OCI-LY7 (cell line): ENCODE measurements at regions not wholly inside any gene's neighbourhood (a gene's known extent, or its start where the extent isn't known, plus 50 kb on each side); places are given as distances from the start of the nearest gene placed in this dataset.

Experiments
- EZH2phosphoT487 ChIP-seq: fragments of 200-600 bp; sonication (generic); IDR thresholded peaks from 2 replicates; pipeline ENCODE4 v1.6.1; 2018; ENCODE audit warnings: low read depth, borderline replicate concordance, mild to moderate bottlenecking, mixed run types, antibody characterized with exemption, low read length, moderate library complexity, mixed read lengths
- TF ChIP-seq, protein P1 (sequence below): fragments of 200-600 bp; sonication (generic); conservative IDR thresholded peaks from 2 replicates; pipeline ENCODE4 v1.5.1; 2014; ENCODE audit warnings: mild to moderate bottlenecking, antibody characterized with exemption, low read length, moderate library complexity, mixed read lengths

DNA sequence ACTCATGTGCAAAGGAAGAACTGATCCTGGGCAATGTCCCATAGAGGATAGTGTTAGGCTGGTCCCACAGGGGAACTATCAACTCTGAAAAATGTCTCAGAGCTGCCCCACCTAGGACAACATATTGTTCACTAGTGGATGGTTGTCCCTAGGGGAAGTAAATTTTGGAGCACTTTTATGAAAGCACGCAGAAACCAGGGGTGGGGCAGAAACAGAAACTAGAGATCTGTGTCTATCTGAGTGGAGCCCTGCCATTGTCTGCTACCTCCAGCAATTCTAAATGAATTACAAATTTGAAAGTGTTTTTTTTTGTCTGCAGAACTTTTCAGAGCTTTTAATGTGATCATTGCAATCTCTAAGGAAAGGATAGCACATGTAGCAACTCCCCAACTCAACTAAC, 357.1 kb upstream of the PROK2 start:
- TF ChIP-seq, protein P1, sequence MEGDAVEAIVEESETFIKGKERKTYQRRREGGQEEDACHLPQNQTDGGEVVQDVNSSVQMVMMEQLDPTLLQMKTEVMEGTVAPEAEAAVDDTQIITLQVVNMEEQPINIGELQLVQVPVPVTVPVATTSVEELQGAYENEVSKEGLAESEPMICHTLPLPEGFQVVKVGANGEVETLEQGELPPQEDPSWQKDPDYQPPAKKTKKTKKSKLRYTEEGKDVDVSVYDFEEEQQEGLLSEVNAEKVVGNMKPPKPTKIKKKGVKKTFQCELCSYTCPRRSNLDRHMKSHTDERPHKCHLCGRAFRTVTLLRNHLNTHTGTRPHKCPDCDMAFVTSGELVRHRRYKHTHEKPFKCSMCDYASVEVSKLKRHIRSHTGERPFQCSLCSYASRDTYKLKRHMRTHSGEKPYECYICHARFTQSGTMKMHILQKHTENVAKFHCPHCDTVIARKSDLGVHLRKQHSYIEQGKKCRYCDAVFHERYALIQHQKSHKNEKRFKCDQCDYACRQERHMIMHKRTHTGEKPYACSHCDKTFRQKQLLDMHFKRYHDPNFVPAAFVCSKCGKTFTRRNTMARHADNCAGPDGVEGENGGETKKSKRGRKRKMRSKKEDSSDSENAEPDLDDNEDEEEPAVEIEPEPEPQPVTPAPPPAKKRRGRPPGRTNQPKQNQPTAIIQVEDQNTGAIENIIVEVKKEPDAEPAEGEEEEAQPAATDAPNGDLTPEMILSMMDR, result no peak
- no peak for TF ChIP-seq EZH2phosphoT487
